Esophagus muscularis mucosa (tissue), 3 donors: ENCODE measurements at regions not wholly inside any gene's neighbourhood (a gene's known extent, or its start where the extent isn't known, plus 50 kb on each side); places are given as distances from the start of the nearest gene placed in this dataset.

Source experiments
- CTCF ChIP-seq, 3 experiments: fragments of 200-600 bp in 2 of 3; fragments of 450-650 bp in 1 of 3; sonication (generic) in 2 of 3; IDR thresholded peaks; one replicate each; pipeline ENCODE4 v1.5.1; 2017 to 2019; ENCODE audit warnings: antibody characterized with exemption in 3 of 3, mild to moderate bottlenecking in 2 of 3, moderate library complexity in 1 of 3
- POLR2AphosphoS5 ChIP-seq, 2 donors: sonication (generic); formaldehyde crosslinking; IDR thresholded peaks; one replicate each; pipeline ENCODE4 v1.6.1; 2017; ENCODE audit warnings: antibody characterized with exemption in 2 of 2

GRCh38 chr13:83568019-83568418 lies 314.3 kb downstream of the SLITRK1 start:
- no peak for TF ChIP-seq POLR2AphosphoS5 (IDR thresholded peaks at IDR 0.05)
- no peak for TF ChIP-seq CTCF (IDR thresholded peaks at IDR 0.05)
